ENCODE measurements at regions not wholly inside any gene's neighbourhood (a gene's known extent, or its start where the extent isn't known, plus 50 kb on each side); places are given as distances from the start of the nearest gene placed in this dataset.
"Not testable (repeated sequence)": the region's sequence is repeated elsewhere in the genome, so short reads cannot be mapped to it uniquely, and the experiment has no call there.

DNA sequence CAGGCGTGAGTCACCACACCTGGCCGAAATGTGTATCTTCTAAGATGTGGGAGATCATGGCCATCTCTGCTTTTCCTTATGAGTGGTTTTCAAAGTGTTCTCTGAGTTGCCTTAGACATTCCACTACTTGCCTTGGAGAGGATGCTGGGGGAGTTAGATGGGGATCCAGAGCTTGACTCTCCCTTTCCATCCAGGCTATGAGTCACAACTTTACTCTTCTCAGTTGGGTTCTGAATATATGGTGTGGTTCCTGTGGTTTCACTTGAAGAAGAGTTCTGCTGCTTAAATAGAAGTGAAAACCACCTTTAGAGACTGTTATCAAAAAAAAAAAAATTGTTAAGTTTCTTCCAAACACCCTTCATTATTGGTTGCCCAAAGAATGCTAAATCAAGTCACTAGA is 217.6 kb downstream of the ZNF608 start:
- TF ChIP-seq, protein P1, sequence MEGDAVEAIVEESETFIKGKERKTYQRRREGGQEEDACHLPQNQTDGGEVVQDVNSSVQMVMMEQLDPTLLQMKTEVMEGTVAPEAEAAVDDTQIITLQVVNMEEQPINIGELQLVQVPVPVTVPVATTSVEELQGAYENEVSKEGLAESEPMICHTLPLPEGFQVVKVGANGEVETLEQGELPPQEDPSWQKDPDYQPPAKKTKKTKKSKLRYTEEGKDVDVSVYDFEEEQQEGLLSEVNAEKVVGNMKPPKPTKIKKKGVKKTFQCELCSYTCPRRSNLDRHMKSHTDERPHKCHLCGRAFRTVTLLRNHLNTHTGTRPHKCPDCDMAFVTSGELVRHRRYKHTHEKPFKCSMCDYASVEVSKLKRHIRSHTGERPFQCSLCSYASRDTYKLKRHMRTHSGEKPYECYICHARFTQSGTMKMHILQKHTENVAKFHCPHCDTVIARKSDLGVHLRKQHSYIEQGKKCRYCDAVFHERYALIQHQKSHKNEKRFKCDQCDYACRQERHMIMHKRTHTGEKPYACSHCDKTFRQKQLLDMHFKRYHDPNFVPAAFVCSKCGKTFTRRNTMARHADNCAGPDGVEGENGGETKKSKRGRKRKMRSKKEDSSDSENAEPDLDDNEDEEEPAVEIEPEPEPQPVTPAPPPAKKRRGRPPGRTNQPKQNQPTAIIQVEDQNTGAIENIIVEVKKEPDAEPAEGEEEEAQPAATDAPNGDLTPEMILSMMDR (IDR thresholded peaks at IDR 0.05; ENCODE audit: unreplicated experiment), result no peak
- H3K36me3 Mint-ChIP-seq (ENCODE audit: insufficient read depth, unreplicated experiment), result no peaks in the 10 kb centered on the region
- intact Hi-C loops (cut with micrococcal nuclease; ENCODE audit: unreplicated experiment), result no loop called here
- no peak for DNase-seq
- H3K27ac Mint-ChIP-seq (ENCODE audit: unreplicated experiment), result no peak overlapping the region
- CTCF ChIA-PET, result interaction anchor here (0.7 kb wide), 1 partner anchor 858 kb away, joined by 6 read pairs; no protein-coding TSS in a partner anchor
- H3K4me3 Mint-ChIP-seq (ENCODE audit: low read depth, unreplicated experiment), result no peak overlapping the region
- H3K27me3 Mint-ChIP-seq (ENCODE audit: unreplicated experiment), result no peaks in the 10 kb centered on the region
- peaks cover 6% of the 10 kb centered on the region for H3K9me3 Mint-ChIP-seq (ENCODE audit: low read depth, unreplicated experiment)
- H3K4me1 Mint-ChIP-seq (ENCODE audit: low read depth, unreplicated experiment), result peaks cover 7% of the 10 kb centered on the region
- no TSS peak for BruUV-seq (replicated peaks)

DNA sequence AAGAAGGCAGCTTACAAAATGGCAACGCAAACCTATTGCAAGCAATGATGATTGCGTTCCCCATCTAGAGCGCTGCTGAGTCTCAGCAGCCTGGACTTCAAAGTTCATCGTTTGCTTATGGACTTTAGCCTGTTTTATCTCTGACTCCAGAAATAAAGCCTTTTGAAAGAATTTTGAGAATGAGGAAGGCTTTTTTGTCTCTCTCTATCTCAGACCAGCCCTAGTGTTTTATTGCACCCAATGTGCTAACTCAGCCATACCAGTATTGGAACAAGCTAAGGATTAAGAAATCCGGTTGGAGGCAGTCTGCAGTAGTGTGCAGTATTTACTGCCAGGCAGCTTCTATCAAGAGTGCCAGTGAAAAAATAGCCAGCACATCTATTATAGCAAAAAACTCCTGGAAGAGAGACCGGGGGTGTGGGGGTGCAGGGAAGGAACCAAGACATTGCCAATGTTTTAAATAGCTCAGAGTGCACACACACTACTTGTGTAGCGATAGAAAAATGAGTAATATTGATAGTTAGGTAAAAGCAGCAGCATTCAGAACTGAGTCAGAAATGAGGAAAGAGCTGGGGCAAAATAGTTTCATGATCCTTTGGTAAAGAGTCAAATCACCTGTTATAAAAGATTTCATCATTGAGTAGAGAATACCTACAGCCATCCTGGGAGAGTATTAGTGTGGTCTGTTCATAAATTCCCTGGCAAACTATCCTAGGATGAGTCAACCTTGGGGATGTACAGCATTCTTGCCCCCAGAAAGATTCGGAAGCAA is 219.0 kb downstream of the ZNF608 start:
- CTCF ChIA-PET, result no interaction called here
- H3K27me3 Mint-ChIP-seq (ENCODE audit: unreplicated experiment), result no peaks in the 10 kb centered on the region
- H3K36me3 Mint-ChIP-seq (ENCODE audit: insufficient read depth, unreplicated experiment), result no peaks in the 10 kb centered on the region
- intact Hi-C loops (cut with micrococcal nuclease; ENCODE audit: unreplicated experiment), result no loop called here
- H3K9me3 Mint-ChIP-seq (ENCODE audit: low read depth, unreplicated experiment), result peaks cover 9% of the 10 kb centered on the region
- peak; percentile 24 for DNase-seq
- no TSS peak for BruUV-seq (replicated peaks)
- H3K4me3 Mint-ChIP-seq (ENCODE audit: low read depth, unreplicated experiment), result no peak overlapping the region
- peaks cover 7% of the 10 kb centered on the region for H3K4me1 Mint-ChIP-seq (ENCODE audit: low read depth, unreplicated experiment)
- TF ChIP-seq, protein P1 (IDR thresholded peaks at IDR 0.05; ENCODE audit: unreplicated experiment), result no peak
- H3K27ac Mint-ChIP-seq (ENCODE audit: unreplicated experiment), result no peak overlapping the region

DNA sequence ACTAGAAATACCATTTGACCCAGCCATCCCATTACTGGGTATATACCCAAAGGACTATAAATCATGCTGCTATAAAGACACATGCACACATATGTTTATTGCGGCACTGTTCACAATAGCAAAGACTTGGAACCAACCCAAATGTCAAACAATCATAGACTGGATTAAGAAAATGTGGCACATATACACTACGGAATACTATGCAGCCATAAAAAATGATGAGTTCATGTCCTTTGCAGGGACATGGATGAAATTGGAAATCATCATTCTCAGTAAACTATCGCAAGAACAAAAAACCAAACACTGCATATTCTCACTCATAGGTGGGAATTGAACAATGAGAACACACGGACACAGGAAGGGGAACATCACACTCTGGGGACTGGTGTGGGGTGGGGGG is 220.4 kb downstream of the ZNF608 start:
- H3K27ac Mint-ChIP-seq (ENCODE audit: unreplicated experiment); H3K4me3 Mint-ChIP-seq (ENCODE audit: low read depth, unreplicated experiment); intact Hi-C loops (cut with micrococcal nuclease; ENCODE audit: unreplicated experiment); H3K27me3 Mint-ChIP-seq (ENCODE audit: unreplicated experiment); H3K36me3 Mint-ChIP-seq (ENCODE audit: insufficient read depth, unreplicated experiment); BruUV-seq (replicated peaks); H3K4me1 Mint-ChIP-seq (ENCODE audit: low read depth, unreplicated experiment); CTCF ChIA-PET; DNase-seq: not testable (repeated sequence)
- peaks cover 10% of the 10 kb centered on the region for H3K9me3 Mint-ChIP-seq (ENCODE audit: low read depth, unreplicated experiment)

DNA sequence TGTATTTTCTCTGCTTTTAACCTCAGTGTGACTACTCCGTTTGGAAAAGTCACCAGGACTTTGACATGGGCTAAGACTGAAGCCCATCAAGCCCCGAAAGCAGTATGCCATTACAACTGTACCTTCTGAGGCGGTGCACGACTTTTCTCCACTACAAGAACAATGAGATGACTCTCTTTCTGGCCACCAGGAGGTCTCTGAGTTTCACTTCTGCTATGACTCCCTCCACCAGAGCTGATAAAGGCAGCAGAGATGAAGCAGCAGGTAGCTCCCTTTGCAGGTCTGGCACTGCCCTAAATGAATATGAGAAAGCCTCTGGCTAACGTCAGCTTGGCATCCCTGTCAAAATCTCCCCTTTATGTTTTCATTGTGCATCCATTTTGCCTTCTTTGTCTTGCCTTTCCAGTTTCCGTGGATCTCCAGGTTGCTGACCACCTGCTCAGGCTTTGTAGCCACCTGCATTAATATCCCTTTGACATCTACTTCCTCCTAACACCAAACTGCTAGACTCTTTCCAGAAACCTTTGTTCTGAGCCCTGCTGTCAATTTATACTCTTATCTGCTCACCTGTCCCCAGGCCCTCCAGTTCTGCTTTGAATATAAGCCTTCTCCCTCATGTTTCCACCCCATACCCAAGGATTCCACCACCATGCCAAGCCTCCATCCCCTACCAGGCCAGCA is 221.7 kb downstream of the ZNF608 start:
- Mint-ChIP-seq H3K4me3 (ENCODE audit: low read depth, unreplicated experiment) (no peak overlapping the region), H3K9me3 (ENCODE audit: low read depth, unreplicated experiment) (peaks cover 8% of the 10 kb centered on the region), H3K27ac (ENCODE audit: unreplicated experiment) (no peak overlapping the region), H3K27me3 (ENCODE audit: unreplicated experiment) (no peaks in the 10 kb centered on the region), H3K36me3 (ENCODE audit: insufficient read depth, unreplicated experiment) (no peaks in the 10 kb centered on the region), H3K4me1 (ENCODE audit: low read depth, unreplicated experiment) (peaks cover 7% of the 10 kb centered on the region)
- BruUV-seq (replicated peaks), result no TSS peak
- DNase-seq, result no peak
- TF ChIP-seq, protein P1 (IDR thresholded peaks at IDR 0.05; ENCODE audit: unreplicated experiment), result no peak
- intact Hi-C loops (cut with micrococcal nuclease; ENCODE audit: unreplicated experiment), result no loop called here
- CTCF ChIA-PET, result no interaction called here

DNA sequence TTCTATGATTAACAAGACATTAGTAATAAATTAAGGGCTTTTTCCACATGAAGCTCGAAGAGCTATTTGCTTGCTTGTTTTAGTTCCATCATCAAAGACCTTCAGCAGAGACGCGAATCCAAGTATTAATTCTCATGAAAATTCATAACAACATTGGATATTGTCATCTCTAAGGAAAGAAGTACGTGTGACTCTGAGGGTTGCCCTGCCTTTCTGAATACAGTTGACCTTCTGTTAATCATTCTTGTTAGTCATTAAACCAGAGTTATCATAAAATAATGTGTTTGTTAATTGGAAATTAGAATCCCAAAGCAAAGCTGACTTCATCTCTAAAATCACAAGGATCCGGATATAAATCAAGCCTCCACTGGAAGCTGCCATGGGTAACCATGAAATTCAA is 222.5 kb downstream of the ZNF608 start:
- intact Hi-C loops (cut with micrococcal nuclease; ENCODE audit: unreplicated experiment), result no loop called here
- TF ChIP-seq, protein P1 (IDR thresholded peaks at IDR 0.05; ENCODE audit: unreplicated experiment), result no peak
- Mint-ChIP-seq H3K4me1 (ENCODE audit: low read depth, unreplicated experiment) (peaks cover 7% of the 10 kb centered on the region), H3K36me3 (ENCODE audit: insufficient read depth, unreplicated experiment) (no peaks in the 10 kb centered on the region), H3K27ac (ENCODE audit: unreplicated experiment) (no peak overlapping the region), H3K4me3 (ENCODE audit: low read depth, unreplicated experiment) (no peak overlapping the region), H3K27me3 (ENCODE audit: unreplicated experiment) (no peaks in the 10 kb centered on the region), H3K9me3 (ENCODE audit: low read depth, unreplicated experiment) (peaks cover 8% of the 10 kb centered on the region)
- BruUV-seq (replicated peaks), result no TSS peak
- DNase-seq, result no peak
- CTCF ChIA-PET, result interaction anchor here (1.0 kb wide), 1 partner anchor 73 kb away, joined by 3 read pairs; no protein-coding TSS in a partner anchor
